Stimulated activated naive CD8-positive, alpha-beta T cell treated with anti-CD3 and anti-CD28 coated beads, Interleukin-15, Interleukin-2, amounts not matched to agents 100 ng/mL and 50 ng/mL, for 24 hours (primary cell): ENCODE measurements at regions not wholly inside any gene's neighbourhood (a gene's known extent, or its start where the extent isn't known, plus 50 kb on each side); places are given as distances from the start of the nearest gene placed in this dataset.

Source experiments
- H3K27ac Mint-ChIP-seq: one replicate; pipeline ENCODE4 v1.8.0; 2021; ENCODE audit warnings: mild to moderate bottlenecking, mixed read lengths
- H3K27me3 Mint-ChIP-seq: one replicate; pipeline ENCODE4 v1.8.0; 2021; ENCODE audit warnings: mixed read lengths
- H3K36me3 Mint-ChIP-seq: one replicate; pipeline ENCODE4 v1.8.0; 2021; ENCODE audit warnings: low read depth, mixed read lengths
- H3K4me1 Mint-ChIP-seq: one replicate; pipeline ENCODE4 v1.8.0; 2021; ENCODE audit warnings: low read depth, mixed read lengths
- H3K4me3 Mint-ChIP-seq: one replicate; pipeline ENCODE4 v1.8.0; 2021; ENCODE audit warnings: mild to moderate bottlenecking, mixed read lengths
- H3K9me3 Mint-ChIP-seq: one replicate; pipeline ENCODE4 v1.8.0; 2021; ENCODE audit warnings: mixed read lengths

GRCh38 chr10:111954386-111954785, 229.2 kb downstream of the GPAM start:
- Mint-ChIP-seq H3K4me1 (no peaks in the 10 kb centered on the region), H3K4me3 (no peak overlapping the region), H3K36me3 (no peaks in the 10 kb centered on the region), H3K27me3 (no peaks in the 10 kb centered on the region), H3K9me3 (no peaks in the 10 kb centered on the region), H3K27ac (no peak overlapping the region)

GRCh38 chr10:111956841-111957240, 226.7 kb downstream of the GPAM start:
- no peaks in the 10 kb centered on the region for H3K36me3 Mint-ChIP-seq
- H3K4me1 Mint-ChIP-seq = no peaks in the 10 kb centered on the region
- no peaks in the 10 kb centered on the region for H3K27me3 Mint-ChIP-seq
- H3K9me3 Mint-ChIP-seq = no peaks in the 10 kb centered on the region
- no peak overlapping the region for H3K27ac Mint-ChIP-seq
- no peak overlapping the region for H3K4me3 Mint-ChIP-seq

- Mint-ChIP-seq H3K36me3 (no peaks in the 10 kb centered on the region), H3K27ac (no peak overlapping the region), H3K4me1 (no peaks in the 10 kb centered on the region)
These were observed 220.6 kb downstream of the GPAM start for GRCh38 chr10:111962951-111963350.

GRCh38 chr10:111967116-111967515, 216.4 kb downstream of the GPAM start:
- H3K9me3 Mint-ChIP-seq = no peaks in the 10 kb centered on the region
- no peaks in the 10 kb centered on the region for H3K36me3 Mint-ChIP-seq
- H3K27me3 Mint-ChIP-seq = no peaks in the 10 kb centered on the region
- no peak overlapping the region for H3K4me3 Mint-ChIP-seq
- no peak overlapping the region for H3K27ac Mint-ChIP-seq
- H3K4me1 Mint-ChIP-seq = no peaks in the 10 kb centered on the region

More at GRCh38 chr10:111962951-111963350, 220.6 kb downstream of the GPAM start:
- H3K27me3 Mint-ChIP-seq = no peaks in the 10 kb centered on the region
- no peaks in the 10 kb centered on the region for H3K9me3 Mint-ChIP-seq
- H3K4me3 Mint-ChIP-seq = no peak overlapping the region

- Mint-ChIP-seq H3K4me3 (no peak overlapping the region), H3K9me3 (no peaks in the 10 kb centered on the region), H3K4me1 (no peaks in the 10 kb centered on the region), H3K27me3 (no peaks in the 10 kb centered on the region), H3K27ac (no peak overlapping the region), H3K36me3 (no peaks in the 10 kb centered on the region)
These were observed 216.0 kb downstream of the GPAM start for GRCh38 chr10:111967547-111967946.

GRCh38 chr10:111968647-111969046, 214.9 kb downstream of the GPAM start:
- no peak overlapping the region for H3K27ac Mint-ChIP-seq
- H3K27me3 Mint-ChIP-seq = no peaks in the 10 kb centered on the region
- H3K9me3 Mint-ChIP-seq = no peaks in the 10 kb centered on the region
- no peaks in the 10 kb centered on the region for H3K36me3 Mint-ChIP-seq
- H3K4me1 Mint-ChIP-seq = no peaks in the 10 kb centered on the region
- no peak overlapping the region for H3K4me3 Mint-ChIP-seq

- H3K9me3 Mint-ChIP-seq = no peaks in the 10 kb centered on the region
- no peaks in the 10 kb centered on the region for H3K4me1 Mint-ChIP-seq
- no peak overlapping the region for H3K27ac Mint-ChIP-seq
- no peaks in the 10 kb centered on the region for H3K36me3 Mint-ChIP-seq
- no peaks in the 10 kb centered on the region for H3K27me3 Mint-ChIP-seq
- H3K4me3 Mint-ChIP-seq = no peak overlapping the region
These were observed 213.5 kb downstream of the GPAM start for GRCh38 chr10:111970111-111970510.

- no peaks in the 10 kb centered on the region for H3K9me3 Mint-ChIP-seq
- no peaks in the 10 kb centered on the region for H3K27me3 Mint-ChIP-seq
- no peak overlapping the region for H3K27ac Mint-ChIP-seq
- no peaks in the 10 kb centered on the region for H3K36me3 Mint-ChIP-seq
- no peaks in the 10 kb centered on the region for H3K4me1 Mint-ChIP-seq
- H3K4me3 Mint-ChIP-seq = no peak overlapping the region
These were observed 211.5 kb downstream of the GPAM start for GRCh38 chr10:111972109-111972508.

GRCh38 chr10:111973306-111973705, 210.3 kb downstream of the GPAM start:
- no peak overlapping the region for H3K4me3 Mint-ChIP-seq
- H3K36me3 Mint-ChIP-seq = no peaks in the 10 kb centered on the region
- no peaks in the 10 kb centered on the region for H3K4me1 Mint-ChIP-seq
- no peak overlapping the region for H3K27ac Mint-ChIP-seq
- H3K27me3 Mint-ChIP-seq = no peaks in the 10 kb centered on the region
- H3K9me3 Mint-ChIP-seq = no peaks in the 10 kb centered on the region

GRCh38 chr10:111973826-111974225, 209.7 kb downstream of the GPAM start:
- H3K4me1 Mint-ChIP-seq = no peaks in the 10 kb centered on the region
- H3K27me3 Mint-ChIP-seq = no peaks in the 10 kb centered on the region
- H3K36me3 Mint-ChIP-seq = no peaks in the 10 kb centered on the region
- no peak overlapping the region for H3K27ac Mint-ChIP-seq
- H3K4me3 Mint-ChIP-seq = no peak overlapping the region
- H3K9me3 Mint-ChIP-seq = no peaks in the 10 kb centered on the region

GRCh38 chr10:111974325-111974724, 209.2 kb downstream of the GPAM start:
- Mint-ChIP-seq H3K36me3 (no peaks in the 10 kb centered on the region), H3K27ac (no peak overlapping the region), H3K4me3 (no peak overlapping the region), H3K4me1 (no peaks in the 10 kb centered on the region), H3K9me3 (no peaks in the 10 kb centered on the region), H3K27me3 (no peaks in the 10 kb centered on the region)

- H3K36me3 Mint-ChIP-seq = no peaks in the 10 kb centered on the region
- no peak overlapping the region for H3K27ac Mint-ChIP-seq
- H3K4me1 Mint-ChIP-seq = no peaks in the 10 kb centered on the region
- H3K4me3 Mint-ChIP-seq = no peak overlapping the region
- peaks cover 4% of the 10 kb centered on the region for H3K27me3 Mint-ChIP-seq
- H3K9me3 Mint-ChIP-seq = peaks cover 8% of the 10 kb centered on the region
These were observed 207.0 kb downstream of the GPAM start for GRCh38 chr10:111976557-111976956.

GRCh38 chr10:111984057-111984456, 199.5 kb downstream of the GPAM start:
- H3K9me3 Mint-ChIP-seq = peaks cover 8% of the 10 kb centered on the region

GRCh38 chr10:111986079-111986478, 197.5 kb downstream of the GPAM start:
- Mint-ChIP-seq H3K4me3 (no peak overlapping the region), H3K27ac (no peak overlapping the region), H3K4me1 (no peaks in the 10 kb centered on the region), H3K36me3 (no peaks in the 10 kb centered on the region), H3K27me3 (peaks cover 7% of the 10 kb centered on the region), H3K9me3 (no peaks in the 10 kb centered on the region)

More at GRCh38 chr10:111984057-111984456, 199.5 kb downstream of the GPAM start:
- no peak overlapping the region for H3K27ac Mint-ChIP-seq
- no peaks in the 10 kb centered on the region for H3K36me3 Mint-ChIP-seq
- peaks cover 11% of the 10 kb centered on the region for H3K27me3 Mint-ChIP-seq
- no peak overlapping the region for H3K4me3 Mint-ChIP-seq
- H3K4me1 Mint-ChIP-seq = no peaks in the 10 kb centered on the region

GRCh38 chr10:111988646-111989045, 194.9 kb downstream of the GPAM start:
- Mint-ChIP-seq H3K27ac (no peak overlapping the region), H3K36me3 (no peaks in the 10 kb centered on the region), H3K4me3 (no peak overlapping the region), H3K4me1 (no peaks in the 10 kb centered on the region), H3K27me3 (peaks cover 7% of the 10 kb centered on the region), H3K9me3 (no peaks in the 10 kb centered on the region)

- no peaks in the 10 kb centered on the region for H3K36me3 Mint-ChIP-seq
- no peak overlapping the region for H3K27ac Mint-ChIP-seq
- H3K4me1 Mint-ChIP-seq = no peaks in the 10 kb centered on the region
- peaks cover 7% of the 10 kb centered on the region for H3K27me3 Mint-ChIP-seq
- no peaks in the 10 kb centered on the region for H3K9me3 Mint-ChIP-seq
- H3K4me3 Mint-ChIP-seq = no peak overlapping the region
These were observed 194.2 kb downstream of the GPAM start for GRCh38 chr10:111989136-111989911.
